Activated CD4-positive, alpha-beta T cell treated with anti-CD3 and anti-CD28 coated beads, Interleukin-2, amount 10 ng/mL, durations not matched to agents 24 days and 14 days (primary cell): ENCODE measurements at regions not wholly inside any gene's neighbourhood (a gene's known extent, or its start where the extent isn't known, plus 50 kb on each side); places are given as distances from the start of the nearest gene placed in this dataset.
A peak's percentile ranks its signal among the peaks of the same experiment; 100 is the strongest.

Source experiments
- DNase-seq: peaks from one replicate; pipeline ENCODE4 v3.0.0; 2022
- H3K27ac Mint-ChIP-seq: one replicate; pipeline ENCODE4 v1.8.0; 2022; ENCODE audit warnings: mild to moderate bottlenecking, mixed read lengths
- H3K27me3 Mint-ChIP-seq: one replicate; pipeline ENCODE4 v1.8.0; 2022; ENCODE audit warnings: mixed read lengths
- H3K36me3 Mint-ChIP-seq: one replicate; pipeline ENCODE4 v1.8.0; 2022; ENCODE audit warnings: low read depth, mild to moderate bottlenecking, mixed read lengths
- H3K4me1 Mint-ChIP-seq: one replicate; pipeline ENCODE4 v1.8.0; 2021; ENCODE audit warnings: mixed read lengths
- H3K4me3 Mint-ChIP-seq: one replicate; pipeline ENCODE4 v1.8.0; 2022; ENCODE audit warnings: mild to moderate bottlenecking, moderate library complexity, mixed read lengths
- H3K9me3 Mint-ChIP-seq: one replicate; pipeline ENCODE4 v1.8.0; 2021; ENCODE audit warnings: mixed read lengths
- intact Hi-C: fragments of 100-400 bp; cut with micrococcal nuclease; formaldehyde crosslinking; loops from one replicate; pipeline ENCODE4 v1.15.1; 2023

DNA sequence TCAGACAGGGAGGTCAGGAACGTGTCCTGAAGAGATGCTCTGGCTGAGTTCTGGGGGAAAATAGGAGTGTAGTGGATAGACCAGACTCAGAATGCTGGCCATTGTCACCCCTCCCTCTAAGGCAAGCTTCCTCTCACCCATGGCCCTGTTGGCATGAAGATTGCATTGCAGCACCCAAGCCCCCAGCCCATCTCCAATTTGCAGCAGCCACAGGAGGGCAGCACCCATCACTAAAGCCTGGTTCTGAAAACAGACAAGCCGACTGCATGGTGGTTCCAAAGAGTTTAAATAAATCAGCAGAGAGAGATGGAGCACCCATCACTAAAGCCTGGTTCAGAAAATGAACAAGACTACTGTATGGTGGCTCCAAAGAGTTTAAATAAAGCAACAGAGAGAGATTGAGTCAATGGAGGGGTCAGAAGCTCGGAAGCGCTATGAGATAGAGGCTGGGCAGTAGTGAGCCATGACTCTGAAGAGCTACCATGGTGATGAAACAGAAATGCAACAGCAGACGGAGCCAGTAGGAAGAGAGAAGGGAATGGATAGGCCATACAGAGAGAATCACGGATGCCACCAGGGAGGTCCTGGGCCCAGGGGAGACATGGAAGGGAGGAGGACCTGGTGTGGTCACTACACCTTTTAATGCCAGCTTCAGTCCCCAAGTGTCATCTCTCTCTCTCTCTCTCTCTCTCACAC lies 237.9 kb upstream of the MYO3A start:
- H3K27me3 Mint-ChIP-seq: no peaks in the 10 kb centered on the region
- no peak for DNase-seq
- no peak overlapping the region for H3K4me3 Mint-ChIP-seq
- H3K27ac Mint-ChIP-seq: no peak overlapping the region
- no peaks in the 10 kb centered on the region for H3K9me3 Mint-ChIP-seq
- H3K4me1 Mint-ChIP-seq: no peaks in the 10 kb centered on the region
- H3K36me3 Mint-ChIP-seq: no peaks in the 10 kb centered on the region
- intact Hi-C loops: no loop called here

DNA sequence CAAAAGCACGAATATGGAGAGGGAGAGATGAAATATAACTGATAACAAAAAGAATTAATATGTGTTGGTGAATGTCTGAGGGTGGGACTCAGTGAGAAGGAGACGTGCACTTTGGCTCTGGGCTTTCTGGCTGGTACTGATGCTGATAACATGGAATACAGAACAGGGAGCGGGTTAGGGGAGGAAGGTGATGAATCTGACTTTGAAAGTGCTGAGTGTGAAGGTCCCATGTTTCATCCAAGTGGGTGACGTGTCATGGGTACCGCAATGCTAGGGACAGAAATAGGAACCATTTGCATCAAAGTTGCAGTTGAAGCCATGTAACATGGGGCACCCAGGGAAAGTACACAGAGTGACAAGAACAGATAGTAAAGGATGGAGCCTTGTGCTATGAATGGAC lies 236.6 kb upstream of the MYO3A start:
- intact Hi-C loops: no loop called here
- no peak for DNase-seq
- Mint-ChIP-seq H3K27me3 (no peaks in the 10 kb centered on the region), H3K4me3 (no peak overlapping the region), H3K9me3 (no peaks in the 10 kb centered on the region), H3K4me1 (no peaks in the 10 kb centered on the region), H3K36me3 (no peaks in the 10 kb centered on the region), H3K27ac (no peak overlapping the region)

DNA sequence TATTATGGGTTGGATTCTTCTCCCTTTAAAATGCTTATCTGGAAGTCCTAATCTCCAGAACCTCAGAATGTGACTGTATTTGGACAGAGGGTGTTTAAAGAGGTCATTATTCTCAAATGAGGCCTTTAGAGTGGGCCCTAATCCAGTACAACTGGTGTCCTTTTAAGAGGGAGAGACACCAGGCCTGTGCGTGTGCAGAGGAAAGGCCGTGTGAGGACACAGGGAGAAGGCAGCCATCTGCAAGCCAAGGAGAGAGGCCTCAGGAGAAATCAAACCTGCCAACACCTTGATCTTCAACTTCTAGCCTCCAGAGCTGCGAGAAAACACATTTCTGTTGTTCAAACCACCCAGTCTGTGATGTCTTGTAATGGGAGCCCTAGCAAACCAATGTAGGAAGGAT lies 235.4 kb upstream of the MYO3A start:
- H3K27ac Mint-ChIP-seq: no peak overlapping the region
- H3K27me3 Mint-ChIP-seq: no peaks in the 10 kb centered on the region
- H3K4me1 Mint-ChIP-seq: no peaks in the 10 kb centered on the region
- no peaks in the 10 kb centered on the region for H3K36me3 Mint-ChIP-seq
- intact Hi-C loops: no loop called here
- H3K4me3 Mint-ChIP-seq: no peak overlapping the region
- H3K9me3 Mint-ChIP-seq: no peaks in the 10 kb centered on the region
- no peak for DNase-seq

DNA sequence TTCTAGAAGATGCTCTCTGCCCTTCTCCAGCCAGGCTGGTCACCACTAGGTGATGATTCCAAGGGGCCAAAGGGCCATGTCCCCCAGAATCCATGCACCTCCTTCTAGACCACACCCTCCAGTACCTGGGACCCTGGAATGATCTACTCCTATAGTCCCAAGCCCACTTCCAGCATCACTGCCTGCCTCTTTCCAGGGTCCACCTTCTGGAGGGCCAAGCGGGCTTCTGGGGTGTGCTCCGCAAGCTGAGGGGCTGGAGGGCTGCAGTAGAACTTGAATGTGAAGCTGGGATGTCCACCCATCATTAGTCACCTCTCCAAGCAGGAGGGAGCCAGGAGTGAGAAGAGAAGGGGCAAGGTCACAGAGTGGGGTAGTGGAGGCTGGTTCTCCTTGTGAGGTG lies 234.4 kb upstream of the MYO3A start:
- Mint-ChIP-seq H3K4me1 (no peaks in the 10 kb centered on the region), H3K36me3 (no peaks in the 10 kb centered on the region), H3K4me3 (no peak overlapping the region), H3K27ac (no peak overlapping the region), H3K9me3 (no peaks in the 10 kb centered on the region), H3K27me3 (no peaks in the 10 kb centered on the region)
- intact Hi-C loops: no loop called here
- no peak for DNase-seq

DNA sequence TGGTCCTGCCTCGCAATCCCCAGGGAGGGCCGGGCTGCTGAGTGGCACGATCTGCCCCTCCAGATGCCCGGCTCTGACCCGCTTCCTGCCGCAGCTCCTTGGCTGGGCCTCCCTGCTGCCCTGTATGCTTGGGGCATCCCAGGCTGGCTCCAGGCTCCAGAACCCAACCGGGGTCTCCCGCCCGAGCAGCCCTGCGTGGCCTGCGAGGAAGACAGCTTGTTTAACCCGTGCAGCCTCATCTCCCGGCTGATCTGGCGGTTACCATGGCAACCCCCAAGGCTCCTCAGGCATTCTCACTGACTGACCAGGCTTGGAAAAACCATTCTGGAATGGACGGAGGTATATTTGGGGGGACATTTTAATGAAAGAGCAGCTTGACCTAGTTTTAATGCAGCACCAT lies 232.4 kb upstream of the MYO3A start:
- no peak for DNase-seq
- no peak overlapping the region for H3K27ac Mint-ChIP-seq
- intact Hi-C loops: no loop called here
- H3K36me3 Mint-ChIP-seq: no peaks in the 10 kb centered on the region
- no peaks in the 10 kb centered on the region for H3K9me3 Mint-ChIP-seq
- no peak overlapping the region for H3K4me3 Mint-ChIP-seq
- H3K4me1 Mint-ChIP-seq: no peaks in the 10 kb centered on the region
- no peaks in the 10 kb centered on the region for H3K27me3 Mint-ChIP-seq

DNA sequence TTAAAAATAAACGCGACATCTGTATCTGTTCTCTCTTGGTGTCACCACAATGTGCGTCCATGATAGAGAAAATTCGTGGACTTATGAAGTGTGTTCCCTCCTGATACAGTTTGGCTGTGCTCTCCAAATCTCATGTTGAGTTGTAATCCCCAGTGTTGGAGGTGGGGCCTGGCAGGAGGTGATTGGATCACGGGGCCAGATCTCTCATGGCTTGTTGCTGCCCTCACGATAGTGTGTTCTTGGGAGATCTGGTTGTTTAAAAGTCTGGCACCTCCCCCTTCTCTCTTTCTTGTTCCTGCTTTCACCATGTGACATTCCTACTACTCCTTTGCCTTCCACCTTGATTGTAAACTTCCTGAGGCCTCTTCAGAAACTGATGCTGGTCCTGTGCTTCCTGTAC lies 229.4 kb upstream of the MYO3A start:
- H3K27ac Mint-ChIP-seq: no peak overlapping the region

DNA sequence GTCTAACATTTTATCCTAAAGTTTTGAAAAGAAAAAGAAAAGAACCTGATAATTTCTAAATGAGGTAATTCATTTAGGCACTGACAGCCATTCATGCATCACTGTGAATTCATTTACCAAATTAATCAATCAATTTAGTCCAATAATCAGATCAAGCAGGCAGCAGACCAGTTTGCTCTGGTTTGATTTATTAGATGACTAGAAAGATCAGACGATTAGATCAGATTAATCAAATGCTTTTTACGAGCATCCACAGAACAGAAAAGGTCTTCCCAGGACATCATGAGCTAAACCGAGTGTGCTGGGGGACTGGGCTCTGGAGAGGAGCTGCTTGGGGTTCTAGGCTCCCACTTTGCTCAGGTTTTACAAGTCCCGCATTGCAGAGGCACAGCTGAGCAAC lies 226.5 kb upstream of the MYO3A start:
- intact Hi-C loops: no loop called here
- no peaks in the 10 kb centered on the region for H3K36me3 Mint-ChIP-seq
- no peaks in the 10 kb centered on the region for H3K4me1 Mint-ChIP-seq

More for the DNA sequence above, 229.4 kb upstream of the MYO3A start:
- DNase-seq: no peak
- Mint-ChIP-seq H3K4me1 (no peaks in the 10 kb centered on the region), H3K9me3 (no peaks in the 10 kb centered on the region), H3K4me3 (no peak overlapping the region), H3K36me3 (no peaks in the 10 kb centered on the region), H3K27me3 (no peaks in the 10 kb centered on the region)
- intact Hi-C loops: no loop called here

DNA sequence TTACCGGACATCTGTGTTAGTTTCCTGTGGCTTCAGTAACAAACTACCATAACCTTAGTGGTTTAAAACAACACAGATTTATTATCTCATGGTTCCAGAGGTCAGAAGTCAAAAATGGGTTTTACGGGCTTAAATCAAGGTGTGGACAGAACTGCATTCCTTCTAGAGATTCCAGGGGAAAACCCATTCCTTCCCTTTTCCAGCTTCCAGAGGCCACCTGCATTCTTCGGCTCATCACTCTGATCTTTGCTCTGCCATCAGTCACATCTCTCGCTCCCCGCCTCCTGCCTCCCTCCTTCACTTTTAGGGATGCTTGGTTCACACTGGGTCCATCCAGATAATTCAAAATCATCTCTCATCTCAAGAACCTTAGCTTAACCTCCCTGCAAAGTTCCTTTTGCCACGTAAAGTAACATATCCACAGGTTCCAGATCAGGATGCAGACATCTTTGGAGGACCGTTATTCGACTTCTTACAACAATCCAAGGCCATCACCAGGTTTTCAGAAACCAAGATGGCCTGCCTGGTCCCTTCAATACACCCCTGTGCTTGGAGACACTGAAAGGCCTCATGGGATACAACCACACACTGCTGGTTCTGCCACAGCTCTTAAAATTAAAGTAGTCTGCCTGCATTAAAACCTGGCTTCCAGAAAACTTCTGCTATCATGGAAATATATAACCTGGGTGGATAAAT lies 225.9 kb upstream of the MYO3A start:
- Mint-ChIP-seq H3K4me3 (no peak overlapping the region), H3K4me1 (no peaks in the 10 kb centered on the region), H3K9me3 (no peaks in the 10 kb centered on the region), H3K36me3 (no peaks in the 10 kb centered on the region), H3K27me3 (no peaks in the 10 kb centered on the region), H3K27ac (no peak overlapping the region)
- no peak for DNase-seq
- intact Hi-C loops: no loop called here

More for the DNA sequence above, 226.5 kb upstream of the MYO3A start:
- DNase-seq: no peak
- no peak overlapping the region for H3K4me3 Mint-ChIP-seq
- H3K9me3 Mint-ChIP-seq: no peaks in the 10 kb centered on the region
- no peak overlapping the region for H3K27ac Mint-ChIP-seq
- H3K27me3 Mint-ChIP-seq: no peaks in the 10 kb centered on the region

DNA sequence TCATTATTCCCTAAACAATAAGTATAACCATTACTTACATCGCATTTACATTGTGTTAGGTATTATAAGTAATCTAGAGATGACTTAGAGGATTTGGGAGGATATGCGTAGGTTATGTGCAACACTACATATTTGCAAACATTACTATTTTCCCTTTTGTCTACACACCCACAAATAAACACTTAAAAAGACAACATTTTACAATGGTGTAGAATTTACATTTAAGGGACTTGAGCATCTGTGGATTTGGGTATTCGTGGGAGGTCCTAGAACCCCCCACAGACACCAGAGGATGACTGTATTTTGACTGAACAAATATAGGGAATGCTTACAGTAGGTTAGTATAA lies 220.2 kb upstream of the MYO3A start:
- Mint-ChIP-seq H3K4me1 (no peaks in the 10 kb centered on the region), H3K9me3 (no peaks in the 10 kb centered on the region), H3K4me3 (no peak overlapping the region), H3K27ac (no peak overlapping the region), H3K27me3 (no peaks in the 10 kb centered on the region), H3K36me3 (no peaks in the 10 kb centered on the region)
- intact Hi-C loops: no loop called here
- no peak for DNase-seq

DNA sequence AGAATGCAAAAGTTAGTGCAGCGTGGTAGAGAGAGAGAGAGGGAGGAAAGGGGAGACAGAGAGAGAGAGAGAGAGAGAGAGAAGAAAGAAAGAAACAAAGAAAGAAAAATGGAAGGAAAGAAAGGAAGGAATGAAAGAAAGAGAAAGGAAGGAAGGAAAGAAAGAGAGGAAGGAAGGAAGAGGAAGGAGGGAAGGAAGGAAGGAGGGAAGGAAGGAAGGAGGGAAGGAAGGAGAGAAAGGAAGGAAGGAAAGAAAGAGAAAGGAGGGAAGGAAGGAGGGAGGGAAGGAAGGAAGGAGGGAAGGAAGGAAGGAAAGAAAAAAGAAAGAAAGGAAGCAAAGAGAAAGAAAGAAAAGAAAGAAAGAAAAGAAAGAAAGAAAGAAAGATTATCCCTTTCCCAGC lies 209.8 kb upstream of the MYO3A start:
- no peaks in the 10 kb centered on the region for H3K36me3 Mint-ChIP-seq

DNA sequence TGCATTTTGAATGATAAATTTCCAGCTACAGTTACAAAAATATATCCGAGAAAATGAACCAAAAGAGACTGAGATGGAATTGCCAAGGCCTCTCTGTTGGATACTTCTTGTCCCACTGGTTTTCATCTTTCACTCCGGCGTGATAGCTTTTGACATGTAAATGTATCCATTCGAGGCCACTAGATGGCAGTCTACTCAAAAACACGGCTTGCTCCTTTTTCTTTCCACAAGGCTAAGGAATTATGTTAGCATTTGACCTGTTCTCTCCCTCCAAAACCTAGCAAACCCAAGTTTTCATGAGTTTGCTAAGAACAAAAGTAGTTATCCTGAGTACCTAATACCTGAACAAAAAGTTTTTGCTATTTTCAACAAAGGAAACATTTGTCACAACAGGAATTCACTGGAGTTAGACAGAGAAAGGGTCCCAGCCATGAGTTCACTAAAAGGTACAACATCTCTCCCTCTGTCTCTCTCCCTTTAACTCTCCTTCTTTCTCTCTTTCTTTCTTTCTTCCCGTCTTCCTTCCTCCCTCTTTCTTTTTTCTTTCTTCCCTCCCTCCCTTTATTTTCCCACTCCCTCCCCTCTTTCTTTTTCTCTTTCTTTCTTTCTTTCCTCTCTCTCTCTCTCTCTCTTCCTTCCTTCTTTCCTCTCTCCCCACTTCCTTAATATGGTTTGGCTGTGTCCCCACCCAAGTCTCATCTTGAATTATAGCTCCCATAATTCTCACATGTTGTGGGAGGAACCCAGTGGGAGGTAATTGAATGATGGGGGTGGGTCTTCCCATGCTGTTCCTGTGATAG lies 207.9 kb upstream of the MYO3A start:
- peak; percentile 74 for DNase-seq
- Mint-ChIP-seq H3K4me1 (no peaks in the 10 kb centered on the region), H3K4me3 (no peak overlapping the region), H3K36me3 (no peaks in the 10 kb centered on the region), H3K27me3 (no peaks in the 10 kb centered on the region), H3K9me3 (no peaks in the 10 kb centered on the region), H3K27ac (no peak overlapping the region)
- intact Hi-C loops: no loop called here

More for the DNA sequence above, 209.8 kb upstream of the MYO3A start:
- Mint-ChIP-seq H3K27me3 (no peaks in the 10 kb centered on the region), H3K9me3 (no peaks in the 10 kb centered on the region), H3K27ac (no peak overlapping the region), H3K4me3 (no peak overlapping the region), H3K4me1 (no peaks in the 10 kb centered on the region)
- DNase-seq: no peak
- intact Hi-C loops: no loop called here

DNA sequence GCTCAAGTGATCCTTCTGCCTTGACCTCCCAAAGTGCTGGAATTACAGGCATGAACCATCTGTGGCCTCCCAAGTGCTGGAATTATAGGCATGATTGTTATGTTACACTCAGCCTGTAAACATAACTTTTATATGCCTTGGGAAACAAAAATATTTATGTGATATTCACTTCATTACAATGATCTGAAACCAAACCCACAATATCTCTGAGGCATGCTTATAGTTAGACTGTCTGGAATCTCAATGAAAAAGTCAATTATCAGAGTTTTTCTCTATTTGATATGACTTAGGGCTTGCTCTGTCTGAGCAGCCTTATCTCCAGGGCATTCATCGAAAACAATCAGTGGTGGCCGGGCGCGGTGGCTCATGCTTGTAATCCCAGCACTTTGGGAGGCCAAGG lies 195.3 kb upstream of the MYO3A start:
- H3K9me3 Mint-ChIP-seq: no peaks in the 10 kb centered on the region
- H3K4me3 Mint-ChIP-seq: no peak overlapping the region
- intact Hi-C loops: no loop called here
- H3K27ac Mint-ChIP-seq: no peak overlapping the region
- H3K27me3 Mint-ChIP-seq: no peaks in the 10 kb centered on the region
- no peaks in the 10 kb centered on the region for H3K36me3 Mint-ChIP-seq
- DNase-seq: no peak
- H3K4me1 Mint-ChIP-seq: no peaks in the 10 kb centered on the region

DNA sequence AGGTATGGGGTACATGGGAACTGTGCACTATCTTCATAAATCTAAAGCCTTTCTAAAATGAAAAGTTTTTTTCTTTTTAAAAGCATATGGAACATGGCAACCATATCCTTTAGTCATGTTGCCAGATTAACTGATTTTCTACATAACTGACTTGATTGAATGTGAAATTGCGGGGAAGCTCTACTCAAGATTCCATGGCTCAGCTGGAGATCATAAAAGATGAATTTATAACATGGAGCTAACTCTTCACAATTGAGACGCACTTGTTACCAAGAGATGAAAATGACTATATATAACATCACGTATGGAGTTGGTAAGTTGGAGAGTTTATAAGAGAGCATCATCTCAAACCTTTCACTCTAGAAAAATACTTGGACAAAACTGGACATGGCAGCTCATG lies 190.2 kb upstream of the MYO3A start:
- H3K4me1 Mint-ChIP-seq: no peaks in the 10 kb centered on the region
- DNase-seq: no peak
- no peak overlapping the region for H3K27ac Mint-ChIP-seq
- intact Hi-C loops: no loop called here
- no peaks in the 10 kb centered on the region for H3K27me3 Mint-ChIP-seq
- H3K36me3 Mint-ChIP-seq: no peaks in the 10 kb centered on the region
- H3K4me3 Mint-ChIP-seq: no peak overlapping the region
- H3K9me3 Mint-ChIP-seq: no peaks in the 10 kb centered on the region

DNA sequence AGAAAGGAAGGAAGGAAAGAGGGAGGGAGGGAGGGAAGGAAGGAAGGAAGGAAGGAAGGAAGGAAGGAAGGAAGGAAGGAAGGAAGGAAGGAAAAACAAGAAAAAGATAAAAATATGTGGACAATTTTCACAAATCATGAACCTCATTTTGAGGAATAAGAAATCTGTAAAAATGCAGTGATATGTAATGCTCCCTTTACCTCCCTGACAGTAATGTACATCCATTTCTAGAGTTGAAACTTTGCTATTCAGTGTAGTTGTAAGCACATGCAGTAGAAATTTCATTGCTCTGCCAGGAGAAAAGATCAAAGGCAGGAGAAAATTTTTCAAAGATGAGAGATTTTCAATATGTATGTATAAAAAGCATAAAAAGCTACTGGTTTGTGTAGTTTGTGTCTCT lies 189.5 kb upstream of the MYO3A start:
- no peak overlapping the region for H3K27ac Mint-ChIP-seq
- no peaks in the 10 kb centered on the region for H3K36me3 Mint-ChIP-seq
- intact Hi-C loops: no loop called here
- no peaks in the 10 kb centered on the region for H3K4me1 Mint-ChIP-seq
- H3K27me3 Mint-ChIP-seq: no peaks in the 10 kb centered on the region
- no peak for DNase-seq
- H3K4me3 Mint-ChIP-seq: no peak overlapping the region
- no peaks in the 10 kb centered on the region for H3K9me3 Mint-ChIP-seq
